ENCODE measurements at regions not wholly inside any gene's neighbourhood (a gene's known extent, or its start where the extent isn't known, plus 50 kb on each side); places are given as distances from the start of the nearest gene placed in this dataset.
"Not testable (repeated sequence)": the region's sequence is repeated elsewhere in the genome, so short reads cannot be mapped to it uniquely, and the experiment has no call there.

- no peaks in the 10 kb centered on the region for H3K27me3 ChIP-seq (ENCODE audit: control insufficient read depth in 5 of 5, insufficient read depth in 4 of 5, low read length in 5 of 5)
Measured at GRCh38 chr7:33790746-33791145, 114.6 kb upstream of the BMPER start.

GRCh38 chr7:33792041-33792440, 113.3 kb upstream of the BMPER start:
- peaks cover 0 to 9% (median 4%) of the 10 kb centered on the region in 5 donors for H3K4me1 ChIP-seq (ENCODE audit: control insufficient read depth in 5 of 5, insufficient read depth in 5 of 5, low read length in 5 of 5)
- no peaks in the 10 kb centered on the region for H3K27me3 ChIP-seq (ENCODE audit: control insufficient read depth in 5 of 5, insufficient read depth in 4 of 5, low read length in 5 of 5)
- no peaks in the 10 kb centered on the region for H3K36me3 ChIP-seq (ENCODE audit: control insufficient read depth in 5 of 5, insufficient read depth in 5 of 5, low read length in 5 of 5)
- H3K4me3 ChIP-seq (ENCODE audit: low read depth in 1 of 5, low read length in 5 of 5) = no peak overlapping the region
- no peaks in the 10 kb centered on the region for H3K9me3 ChIP-seq (ENCODE audit: control insufficient read depth in 5 of 5, low read length in 5 of 5)
- H3K27ac ChIP-seq (ENCODE audit: low read depth, low read length) = no peak overlapping the region
- no peak overlapping the region for H3K9ac ChIP-seq (ENCODE audit: low read length in 5 of 5)

More at GRCh38 chr7:33790746-33791145, 114.6 kb upstream of the BMPER start:
- no peaks in the 10 kb centered on the region for H3K9me3 ChIP-seq (ENCODE audit: control insufficient read depth in 5 of 5, low read length in 5 of 5)
- H3K4me1 ChIP-seq (ENCODE audit: control insufficient read depth in 5 of 5, insufficient read depth in 5 of 5, low read length in 5 of 5) = peaks cover 0 to 9% (median 4%) of the 10 kb centered on the region in 5 donors
- no peak overlapping the region for H3K27ac ChIP-seq (ENCODE audit: low read depth, low read length)
- H3K4me3 ChIP-seq (ENCODE audit: low read depth in 1 of 5, low read length in 5 of 5) = no peak overlapping the region
- H3K9ac ChIP-seq (ENCODE audit: low read length in 5 of 5) = no peak overlapping the region
- H3K36me3 ChIP-seq (ENCODE audit: control insufficient read depth in 5 of 5, insufficient read depth in 5 of 5, low read length in 5 of 5) = no peaks in the 10 kb centered on the region

GRCh38 chr7:33792547-33793105, 112.7 kb upstream of the BMPER start:
- Histone ChIP-seq H3K9me3 (ENCODE audit: control insufficient read depth in 5 of 5, low read length in 5 of 5) (peaks cover 0 to 2% (median 0%) of the 10 kb centered on the region in 5 donors), H3K4me3 (ENCODE audit: low read depth in 1 of 5, low read length in 5 of 5) (no peak overlapping the region), H3K36me3 (ENCODE audit: control insufficient read depth in 5 of 5, insufficient read depth in 5 of 5, low read length in 5 of 5) (no peaks in the 10 kb centered on the region), H3K27me3 (ENCODE audit: control insufficient read depth in 5 of 5, insufficient read depth in 4 of 5, low read length in 5 of 5) (no peaks in the 10 kb centered on the region), H3K4me1 (ENCODE audit: control insufficient read depth in 5 of 5, insufficient read depth in 5 of 5, low read length in 5 of 5) (peaks cover 0 to 9% (median 4%) of the 10 kb centered on the region in 5 donors), H3K27ac (ENCODE audit: low read depth, low read length) (no peak overlapping the region), H3K9ac (ENCODE audit: low read length in 5 of 5) (no peak overlapping the region)

- Histone ChIP-seq H3K9ac (ENCODE audit: low read length in 5 of 5) (no peak overlapping the region), H3K4me1 (ENCODE audit: control insufficient read depth in 5 of 5, insufficient read depth in 5 of 5, low read length in 5 of 5) (peaks cover 0 to 9% (median 4%) of the 10 kb centered on the region in 5 donors), H3K36me3 (ENCODE audit: control insufficient read depth in 5 of 5, insufficient read depth in 5 of 5, low read length in 5 of 5) (no peaks in the 10 kb centered on the region)
Measured at GRCh38 chr7:33793616-33794015, 111.7 kb upstream of the BMPER start.

GRCh38 chr7:33794419-33794818, 110.9 kb upstream of the BMPER start:
- H3K4me1 ChIP-seq (ENCODE audit: control insufficient read depth in 5 of 5, insufficient read depth in 5 of 5, low read length in 5 of 5) = peaks cover 0 to 5% (median under 1%) of the 10 kb centered on the region in 5 donors
- peaks cover 0 to 2% (median 0%) of the 10 kb centered on the region in 5 donors for H3K9me3 ChIP-seq (ENCODE audit: control insufficient read depth in 5 of 5, low read length in 5 of 5)
- no peaks in the 10 kb centered on the region for H3K27me3 ChIP-seq (ENCODE audit: control insufficient read depth in 5 of 5, insufficient read depth in 4 of 5, low read length in 5 of 5)
- H3K4me3 ChIP-seq (ENCODE audit: low read depth in 1 of 5, low read length in 5 of 5) = no peak overlapping the region
- H3K27ac ChIP-seq (ENCODE audit: low read depth, low read length) = no peak overlapping the region
- H3K9ac ChIP-seq (ENCODE audit: low read length in 5 of 5) = no peak overlapping the region
- H3K36me3 ChIP-seq (ENCODE audit: control insufficient read depth in 5 of 5, insufficient read depth in 5 of 5, low read length in 5 of 5) = no peaks in the 10 kb centered on the region

More at GRCh38 chr7:33793616-33794015, 111.7 kb upstream of the BMPER start:
- no peaks in the 10 kb centered on the region for H3K27me3 ChIP-seq (ENCODE audit: control insufficient read depth in 5 of 5, insufficient read depth in 4 of 5, low read length in 5 of 5)
- peaks cover 0 to 2% (median 0%) of the 10 kb centered on the region in 5 donors for H3K9me3 ChIP-seq (ENCODE audit: control insufficient read depth in 5 of 5, low read length in 5 of 5)
- no peak overlapping the region for H3K27ac ChIP-seq (ENCODE audit: low read depth, low read length)
- H3K4me3 ChIP-seq (ENCODE audit: low read depth in 1 of 5, low read length in 5 of 5) = no peak overlapping the region

- peaks cover 0 to 2% (median 0%) of the 10 kb centered on the region in 5 donors for H3K9me3 ChIP-seq (ENCODE audit: control insufficient read depth in 5 of 5, low read length in 5 of 5)
- H3K36me3 ChIP-seq (ENCODE audit: control insufficient read depth in 5 of 5, insufficient read depth in 5 of 5, low read length in 5 of 5) = no peaks in the 10 kb centered on the region
- H3K27ac ChIP-seq (ENCODE audit: low read depth, low read length) = no peak overlapping the region
- no peak overlapping the region for H3K9ac ChIP-seq (ENCODE audit: low read length in 5 of 5)
- no peaks in the 10 kb centered on the region for H3K27me3 ChIP-seq (ENCODE audit: control insufficient read depth in 5 of 5, insufficient read depth in 4 of 5, low read length in 5 of 5)
- no peak overlapping the region for H3K4me3 ChIP-seq (ENCODE audit: low read depth in 1 of 5, low read length in 5 of 5)
- H3K4me1 ChIP-seq (ENCODE audit: control insufficient read depth in 5 of 5, insufficient read depth in 5 of 5, low read length in 5 of 5) = no peaks in the 10 kb centered on the region
Measured at GRCh38 chr7:33794959-33795358, 110.4 kb upstream of the BMPER start.

- Histone ChIP-seq H3K27me3 (ENCODE audit: control insufficient read depth in 5 of 5, insufficient read depth in 4 of 5, low read length in 5 of 5) (no peaks in the 10 kb centered on the region), H3K4me1 (ENCODE audit: control insufficient read depth in 5 of 5, insufficient read depth in 5 of 5, low read length in 5 of 5) (no peaks in the 10 kb centered on the region), H3K9me3 (ENCODE audit: control insufficient read depth in 5 of 5, low read length in 5 of 5) (peaks cover 0 to 2% (median 0%) of the 10 kb centered on the region in 5 donors), H3K27ac (ENCODE audit: low read depth, low read length) (no peak overlapping the region), H3K9ac (ENCODE audit: low read length in 5 of 5) (no peak overlapping the region), H3K36me3 (ENCODE audit: control insufficient read depth in 5 of 5, insufficient read depth in 5 of 5, low read length in 5 of 5) (no peaks in the 10 kb centered on the region), H3K4me3 (ENCODE audit: low read depth in 1 of 5, low read length in 5 of 5) (no peak overlapping the region)
Measured at GRCh38 chr7:33796538-33796937, 108.8 kb upstream of the BMPER start.

GRCh38 chr7:33797512-33797911, 107.8 kb upstream of the BMPER start:
- not testable (repeated sequence) for H3K9ac ChIP-seq (ENCODE audit: low read length in 5 of 5); H3K4me1 ChIP-seq (ENCODE audit: control insufficient read depth in 5 of 5, insufficient read depth in 5 of 5, low read length in 5 of 5); H3K27ac ChIP-seq (ENCODE audit: low read depth, low read length); H3K4me3 ChIP-seq (ENCODE audit: low read depth in 1 of 5, low read length in 5 of 5); H3K36me3 ChIP-seq (ENCODE audit: control insufficient read depth in 5 of 5, insufficient read depth in 5 of 5, low read length in 5 of 5); H3K27me3 ChIP-seq (ENCODE audit: control insufficient read depth in 5 of 5, insufficient read depth in 4 of 5, low read length in 5 of 5); H3K9me3 ChIP-seq (ENCODE audit: control insufficient read depth in 5 of 5, low read length in 5 of 5)

GRCh38 chr7:33798686-33799325, 106.5 kb upstream of the BMPER start:
- H3K9me3 ChIP-seq (ENCODE audit: control insufficient read depth in 5 of 5, low read length in 5 of 5) = peaks cover 0 to 2% (median 0%) of the 10 kb centered on the region in 5 donors
- no peaks in the 10 kb centered on the region for H3K4me1 ChIP-seq (ENCODE audit: control insufficient read depth in 5 of 5, insufficient read depth in 5 of 5, low read length in 5 of 5)
- H3K27ac ChIP-seq (ENCODE audit: low read depth, low read length) = no peak overlapping the region
- no peak overlapping the region for H3K4me3 ChIP-seq (ENCODE audit: low read depth in 1 of 5, low read length in 5 of 5)
- H3K36me3 ChIP-seq (ENCODE audit: control insufficient read depth in 5 of 5, insufficient read depth in 5 of 5, low read length in 5 of 5) = no peaks in the 10 kb centered on the region
- H3K27me3 ChIP-seq (ENCODE audit: control insufficient read depth in 5 of 5, insufficient read depth in 4 of 5, low read length in 5 of 5) = no peaks in the 10 kb centered on the region
- no peak overlapping the region for H3K9ac ChIP-seq (ENCODE audit: low read length in 5 of 5)

GRCh38 chr7:33799766-33800165, 105.6 kb upstream of the BMPER start:
- Histone ChIP-seq H3K9me3 (ENCODE audit: control insufficient read depth in 5 of 5, low read length in 5 of 5) (peaks cover 0 to 2% (median 0%) of the 10 kb centered on the region in 5 donors), H3K4me1 (ENCODE audit: control insufficient read depth in 5 of 5, insufficient read depth in 5 of 5, low read length in 5 of 5) (no peaks in the 10 kb centered on the region), H3K36me3 (ENCODE audit: control insufficient read depth in 5 of 5, insufficient read depth in 5 of 5, low read length in 5 of 5) (no peaks in the 10 kb centered on the region), H3K27ac (ENCODE audit: low read depth, low read length) (no peak overlapping the region), H3K4me3 (ENCODE audit: low read depth in 1 of 5, low read length in 5 of 5) (no peak overlapping the region), H3K27me3 (ENCODE audit: control insufficient read depth in 5 of 5, insufficient read depth in 4 of 5, low read length in 5 of 5) (no peaks in the 10 kb centered on the region), H3K9ac (ENCODE audit: low read length in 5 of 5) (no peak overlapping the region)
